Loucy (cell line): ENCODE measurements at regions not wholly inside any gene's neighbourhood (a gene's known extent, or its start where the extent isn't known, plus 50 kb on each side); places are given as distances from the start of the nearest gene placed in this dataset.

Experiments
- H2AFZ ChIP-seq: fragments of 200-600 bp; sonication (generic); 2 replicates; pipeline ENCODE4 v1.6.0; 2016; ENCODE audit warnings: antibody characterized with exemption, mild to moderate bottlenecking, low read length, moderate library complexity
- H3F3A ChIP-seq: fragments of 200-600 bp; 2 replicates; pipeline ENCODE4 v1.6.0; 2016; ENCODE audit warnings: antibody characterized with exemption, low read depth, mild to moderate bottlenecking
- H3K27me3 ChIP-seq: fragments of 200-600 bp; sonication (generic); 2 replicates; pipeline ENCODE4 v1.6.1; 2014; ENCODE audit warnings: low read length, mild to moderate bottlenecking; ENCODE audit not compliant: insufficient read depth, poor library complexity, severe bottlenecking
- H3K36me3 ChIP-seq: fragments of 200-600 bp; sonication (generic); 2 replicates; pipeline ENCODE4 v1.6.1; 2016; ENCODE audit warnings: low read length; ENCODE audit not compliant: insufficient read depth
- H3K4me1 ChIP-seq: fragments of 200-600 bp; sonication (generic); 2 replicates; pipeline ENCODE4 v1.5.1; 2014; ENCODE audit warnings: low read length, mild to moderate bottlenecking; ENCODE audit not compliant: insufficient read depth, poor library complexity, severe bottlenecking
- H3K4me2 ChIP-seq: fragments of 200-600 bp; sonication (generic); 2 replicates; pipeline ENCODE4 v1.6.0; 2014; ENCODE audit warnings: antibody characterized with exemption, low read length, low read depth, mild to moderate bottlenecking; ENCODE audit not compliant: poor library complexity, severe bottlenecking
- H3K4me3 ChIP-seq: fragments of 200-600 bp; sonication (generic); 2 replicates; pipeline ENCODE4 v1.5.1; 2014; ENCODE audit warnings: low read length, mild to moderate bottlenecking, mixed read lengths; ENCODE audit not compliant: poor library complexity, severe bottlenecking
- H3K79me2 ChIP-seq: fragments of 200-600 bp; sonication (generic); 2 replicates; pipeline ENCODE4 v1.6.1; 2014; ENCODE audit warnings: low read length; ENCODE audit not compliant: insufficient read depth
- H3K9ac ChIP-seq: fragments of 200-600 bp; sonication (generic); 2 replicates; pipeline ENCODE4 v1.6.0; 2014; ENCODE audit warnings: mild to moderate bottlenecking, low read depth, low read length, moderate library complexity; ENCODE audit not compliant: poor library complexity, severe bottlenecking
- H3K9me2 ChIP-seq: fragments of 200-600 bp; sonication (generic); replicated peaks from 2 replicates; pipeline ENCODE4 v1.6.1; 2016; ENCODE audit warnings: low read depth, low read length, mixed read lengths
- H3K9me3 ChIP-seq: fragments of 200-600 bp; sonication (generic); 2 replicates; pipeline ENCODE4 v1.6.1; 2014; ENCODE audit warnings: mild to moderate bottlenecking, antibody characterized with exemption, low read length, low read depth; ENCODE audit not compliant: insufficient read depth
- H4K20me1 ChIP-seq: fragments of 200-600 bp; sonication (generic); 2 replicates; pipeline ENCODE4 v1.6.0; 2014; ENCODE audit warnings: antibody characterized with exemption, low read length, mild to moderate bottlenecking; ENCODE audit not compliant: insufficient read depth, poor library complexity, severe bottlenecking
- EZH2phosphoT487 ChIP-seq: fragments of 200-600 bp; IDR thresholded peaks from 2 replicates; pipeline ENCODE4 v1.6.1; 2018; ENCODE audit warnings: antibody characterized with exemption, mild to moderate bottlenecking, moderate library complexity, borderline replicate concordance
- TF ChIP-seq, protein P1 (sequence below): fragments of 200-600 bp; sonication (generic); conservative IDR thresholded peaks from 2 replicates; pipeline ENCODE4 v1.5.1; 2014; ENCODE audit warnings: mild to moderate bottlenecking, antibody characterized with exemption, low read length

GRCh38 chr4:161197912-161198311 is 965.9 kb downstream of the FSTL5 start:
- no peak overlapping the region for H3K9ac ChIP-seq
- no peak overlapping the region for H3K4me2 ChIP-seq
- H3K9me3 ChIP-seq, result no peaks in the 10 kb centered on the region
- H3K4me1 ChIP-seq, result no peaks in the 10 kb centered on the region
- TF ChIP-seq, protein P1, sequence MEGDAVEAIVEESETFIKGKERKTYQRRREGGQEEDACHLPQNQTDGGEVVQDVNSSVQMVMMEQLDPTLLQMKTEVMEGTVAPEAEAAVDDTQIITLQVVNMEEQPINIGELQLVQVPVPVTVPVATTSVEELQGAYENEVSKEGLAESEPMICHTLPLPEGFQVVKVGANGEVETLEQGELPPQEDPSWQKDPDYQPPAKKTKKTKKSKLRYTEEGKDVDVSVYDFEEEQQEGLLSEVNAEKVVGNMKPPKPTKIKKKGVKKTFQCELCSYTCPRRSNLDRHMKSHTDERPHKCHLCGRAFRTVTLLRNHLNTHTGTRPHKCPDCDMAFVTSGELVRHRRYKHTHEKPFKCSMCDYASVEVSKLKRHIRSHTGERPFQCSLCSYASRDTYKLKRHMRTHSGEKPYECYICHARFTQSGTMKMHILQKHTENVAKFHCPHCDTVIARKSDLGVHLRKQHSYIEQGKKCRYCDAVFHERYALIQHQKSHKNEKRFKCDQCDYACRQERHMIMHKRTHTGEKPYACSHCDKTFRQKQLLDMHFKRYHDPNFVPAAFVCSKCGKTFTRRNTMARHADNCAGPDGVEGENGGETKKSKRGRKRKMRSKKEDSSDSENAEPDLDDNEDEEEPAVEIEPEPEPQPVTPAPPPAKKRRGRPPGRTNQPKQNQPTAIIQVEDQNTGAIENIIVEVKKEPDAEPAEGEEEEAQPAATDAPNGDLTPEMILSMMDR, result no peak
- TF ChIP-seq EZH2phosphoT487, result no peak
- H3K27me3 ChIP-seq, result no peaks in the 10 kb centered on the region
- no peaks in the 10 kb centered on the region for H4K20me1 ChIP-seq
- H3K9me2 ChIP-seq, result no peaks in the 10 kb centered on the region
- no peak overlapping the region for H2AFZ ChIP-seq
- no peaks in the 10 kb centered on the region for H3K36me3 ChIP-seq
- no peaks in the 10 kb centered on the region for H3K79me2 ChIP-seq
- no peaks in the 10 kb centered on the region for H3F3A ChIP-seq
- no peak overlapping the region for H3K4me3 ChIP-seq

DNA sequence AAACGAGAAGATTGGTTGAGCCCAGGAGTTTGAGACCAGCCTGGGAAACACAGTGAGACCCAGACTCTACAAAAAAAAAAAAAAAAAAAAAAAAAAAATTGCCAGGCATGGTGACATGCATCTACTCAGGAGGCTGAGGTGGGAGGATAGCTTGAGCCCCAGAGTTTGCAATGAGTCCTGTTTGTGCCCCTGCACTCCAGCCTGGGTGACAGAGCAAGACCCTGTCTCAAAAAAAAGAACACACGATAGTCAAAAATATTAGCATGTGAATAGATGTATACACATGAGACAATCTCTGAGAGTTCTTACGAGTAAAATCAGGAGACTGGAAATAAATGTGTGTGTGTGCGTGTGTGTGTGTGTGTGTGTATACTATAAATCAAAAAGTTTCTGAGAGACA is 966.3 kb downstream of the FSTL5 start:
- Histone ChIP-seq H3K36me3 (no peaks in the 10 kb centered on the region), H3K27me3 (no peaks in the 10 kb centered on the region), H2AFZ (no peak overlapping the region), H3K9ac (no peak overlapping the region), H3K4me2 (no peak overlapping the region), H4K20me1 (no peaks in the 10 kb centered on the region), H3K9me3 (no peaks in the 10 kb centered on the region), H3F3A (no peaks in the 10 kb centered on the region), H3K4me1 (no peaks in the 10 kb centered on the region), H3K4me3 (no peak overlapping the region), H3K9me2 (no peaks in the 10 kb centered on the region), H3K79me2 (no peaks in the 10 kb centered on the region)
- TF ChIP-seq EZH2phosphoT487, result no peak
- TF ChIP-seq, protein P1, result no peak

GRCh38 chr4:161189286-161190134 is 974.3 kb downstream of the FSTL5 start:
- H3K9ac ChIP-seq, result no peak overlapping the region
- H3K9me2 ChIP-seq, result no peaks in the 10 kb centered on the region
- no peaks in the 10 kb centered on the region for H3K36me3 ChIP-seq
- no peak overlapping the region for H3K4me3 ChIP-seq
- no peak overlapping the region for H2AFZ ChIP-seq
- no peak overlapping the region for H3K4me2 ChIP-seq
- H3K79me2 ChIP-seq, result no peaks in the 10 kb centered on the region
- H3K27me3 ChIP-seq, result no peaks in the 10 kb centered on the region
- no peaks in the 10 kb centered on the region for H4K20me1 ChIP-seq
- H3K9me3 ChIP-seq, result no peaks in the 10 kb centered on the region
- no peaks in the 10 kb centered on the region for H3K4me1 ChIP-seq
- H3F3A ChIP-seq, result no peaks in the 10 kb centered on the region
- TF ChIP-seq EZH2phosphoT487, result no peak

DNA sequence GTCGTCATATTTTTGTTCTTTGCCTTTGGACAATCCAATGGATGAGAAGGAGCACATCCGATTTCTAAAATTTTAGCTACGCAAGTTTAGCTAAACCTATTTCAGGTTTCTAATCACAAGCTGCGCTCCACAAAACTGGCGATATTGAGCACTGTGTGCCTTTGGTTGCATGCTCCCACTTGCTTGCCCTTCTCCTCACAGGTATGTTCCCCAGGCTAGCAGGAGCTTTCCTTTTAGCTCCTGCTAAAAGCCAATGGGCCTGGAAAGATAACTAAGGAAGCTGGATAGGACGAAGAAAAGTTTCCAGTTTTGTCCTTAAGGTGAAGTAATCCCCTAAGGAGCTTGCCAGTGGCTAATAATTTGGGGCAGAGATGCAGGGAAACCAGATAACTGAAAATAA is 975.2 kb downstream of the FSTL5 start:
- Histone ChIP-seq H3F3A (no peaks in the 10 kb centered on the region), H3K4me3 (no peak overlapping the region), H3K4me2 (no peak overlapping the region), H3K9me3 (no peaks in the 10 kb centered on the region), H3K36me3 (no peaks in the 10 kb centered on the region), H2AFZ (no peak overlapping the region), H3K27me3 (no peaks in the 10 kb centered on the region), H4K20me1 (no peaks in the 10 kb centered on the region), H3K9ac (no peak overlapping the region), H3K9me2 (no peaks in the 10 kb centered on the region), H3K4me1 (no peaks in the 10 kb centered on the region), H3K79me2 (no peaks in the 10 kb centered on the region)
- no peak for TF ChIP-seq EZH2phosphoT487
- TF ChIP-seq, protein P1, result no peak
